ENCODE measurements at regions not wholly inside any gene's neighbourhood (a gene's known extent, or its start where the extent isn't known, plus 50 kb on each side); places are given as distances from the start of the nearest gene placed in this dataset.

GRCh38 chr10:44195112-44196007 is 189.5 kb downstream of the CXCL12 start:
- no peaks in the 10 kb centered on the region for H3K9me3 ChIP-seq
- ATAC-seq (ENCODE audit: low FRiP score in 2 of 2), result peak; percentile 34 to 80
- H3K36me3 ChIP-seq, result no peaks in the 10 kb centered on the region
- no peak overlapping the region for H3K27ac ChIP-seq
- H3K4me3 ChIP-seq, result no peak overlapping the region
- no peak for DNase-seq
- H3K27me3 ChIP-seq, result no peaks in the 10 kb centered on the region
- TF ChIP-seq CTCF (IDR thresholded peaks at IDR 0.05) (no peak), POLR2AphosphoS5 (IDR thresholded peaks at IDR 0.05) (no peak), EP300 (IDR thresholded peaks at IDR 0.05) (no peak), POLR2A (IDR thresholded peaks at IDR 0.05) (no peak)
- peaks cover 4 to 11% (median 7%) of the 10 kb centered on the region in 4 donors for H3K4me1 ChIP-seq
- 55 to 67% methylated on average over 9 of the region's 9 CpGs for WGBS, 2 donors

GRCh38 chr10:44194435-44194834 is 190.5 kb downstream of the CXCL12 start:
- H3K27me3 ChIP-seq, result no peaks in the 10 kb centered on the region

GRCh38 chr10:44193567-44194220 is 191.2 kb downstream of the CXCL12 start:
- DNase-seq, result peak in 1 of 2 donors; percentile 34
- 66 to 81% methylated on average over 4 to 5 of the region's 5 CpGs for WGBS, 2 donors
- no peaks in the 10 kb centered on the region for H3K36me3 ChIP-seq
- peaks cover 4 to 11% (median 7%) of the 10 kb centered on the region in 4 donors for H3K4me1 ChIP-seq
- no peak for TF ChIP-seq POLR2A (IDR thresholded peaks at IDR 0.05)
- no peak for TF ChIP-seq CTCF (IDR thresholded peaks at IDR 0.05)
- no peak for TF ChIP-seq POLR2AphosphoS5 (IDR thresholded peaks at IDR 0.05)
- no peak for TF ChIP-seq EP300 (IDR thresholded peaks at IDR 0.05)
- H3K27me3 ChIP-seq, result no peaks in the 10 kb centered on the region
- H3K27ac ChIP-seq, result no peak overlapping the region
- ATAC-seq (ENCODE audit: low FRiP score in 2 of 2), result no peak
- H3K9me3 ChIP-seq, result no peaks in the 10 kb centered on the region
- no peak overlapping the region for H3K4me3 ChIP-seq

More at GRCh38 chr10:44194435-44194834, 190.5 kb downstream of the CXCL12 start:
- DNase-seq (no peak), ATAC-seq (ENCODE audit: low FRiP score in 2 of 2) (no peak)
- no peak overlapping the region for H3K4me3 ChIP-seq
- peaks cover 4 to 11% (median 7%) of the 10 kb centered on the region in 4 donors for H3K4me1 ChIP-seq
- 68 to 80% methylated on average over 2 of the region's 2 CpGs for WGBS, 2 donors
- H3K27ac ChIP-seq, result no peak overlapping the region
- no peaks in the 10 kb centered on the region for H3K9me3 ChIP-seq
- H3K36me3 ChIP-seq, result no peaks in the 10 kb centered on the region
- no peak for TF ChIP-seq POLR2A (IDR thresholded peaks at IDR 0.05)
- no peak for TF ChIP-seq EP300 (IDR thresholded peaks at IDR 0.05)
- no peak for TF ChIP-seq CTCF (IDR thresholded peaks at IDR 0.05)
- no peak for TF ChIP-seq POLR2AphosphoS5 (IDR thresholded peaks at IDR 0.05)

GRCh38 chr10:44193166-44193565 is 191.7 kb downstream of the CXCL12 start:
- 75 to 93% methylated on average over 3 of the region's 3 CpGs for WGBS, 2 donors
- no peaks in the 10 kb centered on the region for H3K36me3 ChIP-seq
- TF ChIP-seq POLR2AphosphoS5 (IDR thresholded peaks at IDR 0.05) (no peak), EP300 (IDR thresholded peaks at IDR 0.05) (no peak), CTCF (IDR thresholded peaks at IDR 0.05) (no peak)

More at GRCh38 chr10:44193166-44193565, 191.7 kb downstream of the CXCL12 start:
- H3K27me3 ChIP-seq, result no peaks in the 10 kb centered on the region
- H3K4me3 ChIP-seq, result no peak overlapping the region
- H3K4me1 ChIP-seq, result peaks cover 4 to 11% (median 7%) of the 10 kb centered on the region in 4 donors
- no peak for DNase-seq
- H3K27ac ChIP-seq, result no peak overlapping the region
- H3K9me3 ChIP-seq, result no peaks in the 10 kb centered on the region
- ATAC-seq (ENCODE audit: low FRiP score in 2 of 2), result no peak
